SU-DHL-6 (cell line): ENCODE measurements at regions not wholly inside any gene's neighbourhood (a gene's known extent, or its start where the extent isn't known, plus 50 kb on each side); places are given as distances from the start of the nearest gene placed in this dataset.

Experiments
- H2AFZ ChIP-seq: fragments of 200-600 bp; sonication (generic); 2 replicates; pipeline ENCODE4 v1.6.1; 2014; ENCODE audit warnings: low read depth, mild to moderate bottlenecking, moderate library complexity, mixed read lengths, antibody characterized with exemption, low read length; ENCODE audit not compliant: severe bottlenecking
- H3F3A ChIP-seq: fragments of 200-600 bp; shearing (Covaris generic); 2 replicates; pipeline ENCODE4 v1.6.0; 2016; ENCODE audit warnings: antibody characterized with exemption, mild to moderate bottlenecking; ENCODE audit not compliant: insufficient read depth
- H3K27ac ChIP-seq: fragments of 200-600 bp; sonication (generic); 2 replicates; pipeline ENCODE4 v1.5.1; 2016; ENCODE audit warnings: low read depth, mild to moderate bottlenecking, low read length, moderate library complexity, mixed read lengths
- H3K27me3 ChIP-seq: fragments of 200-600 bp; sonication (generic), shearing (Covaris generic); 2 replicates; pipeline ENCODE4 v1.6.0; 2014; ENCODE audit warnings: mild to moderate bottlenecking, low read length
- H3K36me3 ChIP-seq: fragments of 200-600 bp; sonication (generic); 2 replicates; pipeline ENCODE4 v1.6.1; 2014; ENCODE audit warnings: mild to moderate bottlenecking, low read length, mixed read lengths
- H3K4me2 ChIP-seq: fragments of 300-600, 200-600 bp; shearing (Covaris generic), sonication (generic); 2 replicates; pipeline ENCODE4 v1.6.0; 2014; ENCODE audit warnings: low read length, low read depth, mild to moderate bottlenecking; ENCODE audit not compliant: poor library complexity, severe bottlenecking
- H3K4me3 ChIP-seq: fragments of 200-600 bp; sonication (generic); 2 replicates; pipeline ENCODE4 v1.5.1; 2014; ENCODE audit warnings: antibody characterized with exemption, low read length, mild to moderate bottlenecking, mixed read lengths; ENCODE audit not compliant: insufficient read depth, poor library complexity, severe bottlenecking
- H3K79me2 ChIP-seq: fragments of 200-600 bp; sonication (generic); 2 replicates; pipeline ENCODE4 v1.6.1; 2014; ENCODE audit warnings: mild to moderate bottlenecking, low read length, moderate library complexity; ENCODE audit not compliant: insufficient read depth
- H3K9ac ChIP-seq: fragments of 200-600 bp; sonication (generic); 2 replicates; pipeline ENCODE4 v1.7.0; 2014; ENCODE audit warnings: mild to moderate bottlenecking, low read length
- H3K9me2 ChIP-seq: fragments of 200-600 bp; sonication (generic); replicated peaks from 2 replicates; pipeline ENCODE4 v1.6.1; 2014; ENCODE audit warnings: low read length; ENCODE audit not compliant: insufficient read depth
- H3K9me3 ChIP-seq: fragments of 200-600 bp; sonication (generic); 2 replicates; pipeline ENCODE4 v1.6.1; 2014; ENCODE audit warnings: low read length, mixed read lengths; ENCODE audit not compliant: insufficient read depth
- H4K20me1 ChIP-seq: fragments of 200-600 bp; sonication (generic); 2 replicates; pipeline ENCODE4 v1.6.1; 2014; ENCODE audit warnings: low read depth, mild to moderate bottlenecking, antibody characterized with exemption, low read length, moderate library complexity, mixed read lengths
- EZH2phosphoT487 ChIP-seq: fragments of 200-600 bp; sonication (generic), shearing (Covaris generic); conservative IDR thresholded peaks from 2 replicates; pipeline ENCODE4 v1.6.1; 2018; ENCODE audit warnings: mild to moderate bottlenecking, antibody characterized with exemption, low read length, moderate library complexity, mixed read lengths
- TF ChIP-seq, protein P1 (sequence below): fragments of 200-600 bp; sonication (generic); IDR thresholded peaks from one replicate; pipeline ENCODE4 v1.5.1; 2017; ENCODE audit warnings: antibody characterized with exemption, mild to moderate bottlenecking, low read length, moderate library complexity; ENCODE audit not compliant: insufficient read depth, poor library complexity, severe bottlenecking

DNA sequence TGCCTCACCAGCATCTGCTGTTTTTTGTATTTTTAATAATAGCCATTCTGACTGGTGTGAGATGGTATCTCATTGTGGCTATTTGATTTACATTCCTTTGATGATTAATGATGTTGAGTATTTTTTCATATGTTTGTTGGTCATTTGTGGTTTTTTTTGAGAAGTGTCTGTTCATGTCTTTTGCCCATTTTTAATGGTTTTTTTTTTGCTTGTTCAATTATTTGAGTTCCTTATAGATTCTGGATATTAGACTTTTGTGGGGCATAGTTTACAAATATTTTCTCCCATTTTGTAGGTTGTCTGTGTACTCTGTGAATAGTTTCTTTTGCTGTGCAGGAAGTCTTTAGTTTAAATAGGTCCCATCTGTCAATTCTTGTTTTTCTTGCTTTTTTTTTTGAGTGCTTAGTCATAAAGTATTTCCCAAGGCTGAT lies 148.1 kb downstream of the NPR3 start:
- Histone ChIP-seq H3K36me3 (no peaks in the 10 kb centered on the region), H3K27ac (no peak overlapping the region)

DNA sequence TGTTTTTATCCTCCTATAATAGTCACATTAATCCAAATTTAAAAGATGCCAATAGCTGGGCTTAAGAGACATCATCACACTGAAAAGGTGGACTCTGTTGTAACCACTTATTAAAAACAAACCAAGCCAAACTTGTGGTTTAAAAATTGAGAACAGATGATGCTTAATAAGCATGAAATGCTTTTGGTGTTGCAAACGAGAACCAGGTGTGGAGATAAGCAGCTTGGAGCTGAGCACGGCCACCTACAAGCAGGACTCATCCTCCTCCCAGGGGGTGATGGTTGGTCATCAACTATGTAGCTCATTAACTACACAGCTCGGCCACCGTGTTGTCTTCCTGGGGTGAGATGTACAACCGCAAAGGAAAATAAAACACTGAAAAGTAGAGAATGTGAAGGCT lies 154.4 kb downstream of the NPR3 start:
- Histone ChIP-seq H3K9me3 (no peaks in the 10 kb centered on the region), H3K4me3 (no peak overlapping the region), H2AFZ (no peak overlapping the region), H3K9ac (no peak overlapping the region), H3K27me3 (no peaks in the 10 kb centered on the region), H3K4me2 (no peak overlapping the region), H3K36me3 (no peaks in the 10 kb centered on the region), H3F3A (no peaks in the 10 kb centered on the region), H4K20me1 (no peaks in the 10 kb centered on the region), H3K9me2 (no peaks in the 10 kb centered on the region), H3K79me2 (no peaks in the 10 kb centered on the region), H3K27ac (no peak overlapping the region)
- no peak for TF ChIP-seq EZH2phosphoT487
- TF ChIP-seq, protein P1, sequence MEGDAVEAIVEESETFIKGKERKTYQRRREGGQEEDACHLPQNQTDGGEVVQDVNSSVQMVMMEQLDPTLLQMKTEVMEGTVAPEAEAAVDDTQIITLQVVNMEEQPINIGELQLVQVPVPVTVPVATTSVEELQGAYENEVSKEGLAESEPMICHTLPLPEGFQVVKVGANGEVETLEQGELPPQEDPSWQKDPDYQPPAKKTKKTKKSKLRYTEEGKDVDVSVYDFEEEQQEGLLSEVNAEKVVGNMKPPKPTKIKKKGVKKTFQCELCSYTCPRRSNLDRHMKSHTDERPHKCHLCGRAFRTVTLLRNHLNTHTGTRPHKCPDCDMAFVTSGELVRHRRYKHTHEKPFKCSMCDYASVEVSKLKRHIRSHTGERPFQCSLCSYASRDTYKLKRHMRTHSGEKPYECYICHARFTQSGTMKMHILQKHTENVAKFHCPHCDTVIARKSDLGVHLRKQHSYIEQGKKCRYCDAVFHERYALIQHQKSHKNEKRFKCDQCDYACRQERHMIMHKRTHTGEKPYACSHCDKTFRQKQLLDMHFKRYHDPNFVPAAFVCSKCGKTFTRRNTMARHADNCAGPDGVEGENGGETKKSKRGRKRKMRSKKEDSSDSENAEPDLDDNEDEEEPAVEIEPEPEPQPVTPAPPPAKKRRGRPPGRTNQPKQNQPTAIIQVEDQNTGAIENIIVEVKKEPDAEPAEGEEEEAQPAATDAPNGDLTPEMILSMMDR, result no peak

More for the DNA sequence above, 148.1 kb downstream of the NPR3 start:
- Histone ChIP-seq H3F3A (no peaks in the 10 kb centered on the region; the same call in 1 of the 2 replicates), H3K9me2 (no peaks in the 10 kb centered on the region), H3K9me3 (no peaks in the 10 kb centered on the region), H3K79me2 (no peaks in the 10 kb centered on the region), H3K27me3 (no peaks in the 10 kb centered on the region), H4K20me1 (no peaks in the 10 kb centered on the region), H2AFZ (no peak overlapping the region), H3K4me3 (no peak overlapping the region), H3K4me2 (no peak overlapping the region), H3K9ac (no peak overlapping the region)
- TF ChIP-seq, protein P1, result no peak
- TF ChIP-seq EZH2phosphoT487, result no peak

DNA sequence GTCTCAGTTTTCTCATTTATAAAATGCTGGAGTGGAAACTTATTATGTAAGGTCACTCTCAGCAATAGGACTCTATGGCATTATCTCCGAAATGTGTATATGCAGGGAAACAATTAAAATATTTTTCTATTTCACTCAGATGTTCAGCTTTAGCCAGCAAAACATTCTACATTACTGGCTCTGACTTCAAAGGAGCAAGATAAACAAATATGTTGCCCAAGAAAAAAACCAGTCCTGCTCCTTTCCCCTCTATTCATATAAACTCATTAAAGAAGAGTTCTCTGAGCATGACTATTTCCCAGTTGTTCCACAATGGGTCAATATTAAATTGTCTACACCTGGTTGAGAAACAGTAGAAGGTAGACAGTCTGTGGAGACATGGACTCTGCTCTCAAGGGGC lies 155.0 kb downstream of the NPR3 start:
- no peaks in the 10 kb centered on the region for H3F3A ChIP-seq
- TF ChIP-seq EZH2phosphoT487, result no peak
- TF ChIP-seq, protein P1, result no peak
- H3K27me3 ChIP-seq, result no peaks in the 10 kb centered on the region
- no peak overlapping the region for H3K4me3 ChIP-seq
- H2AFZ ChIP-seq, result no peak overlapping the region
- no peak overlapping the region for H3K27ac ChIP-seq
- no peaks in the 10 kb centered on the region for H3K9me3 ChIP-seq
- no peaks in the 10 kb centered on the region for H3K9me2 ChIP-seq
- H3K4me2 ChIP-seq, result no peak overlapping the region
- H3K79me2 ChIP-seq, result no peaks in the 10 kb centered on the region
- no peaks in the 10 kb centered on the region for H4K20me1 ChIP-seq
- H3K36me3 ChIP-seq, result no peaks in the 10 kb centered on the region
- H3K9ac ChIP-seq, result no peak overlapping the region

DNA sequence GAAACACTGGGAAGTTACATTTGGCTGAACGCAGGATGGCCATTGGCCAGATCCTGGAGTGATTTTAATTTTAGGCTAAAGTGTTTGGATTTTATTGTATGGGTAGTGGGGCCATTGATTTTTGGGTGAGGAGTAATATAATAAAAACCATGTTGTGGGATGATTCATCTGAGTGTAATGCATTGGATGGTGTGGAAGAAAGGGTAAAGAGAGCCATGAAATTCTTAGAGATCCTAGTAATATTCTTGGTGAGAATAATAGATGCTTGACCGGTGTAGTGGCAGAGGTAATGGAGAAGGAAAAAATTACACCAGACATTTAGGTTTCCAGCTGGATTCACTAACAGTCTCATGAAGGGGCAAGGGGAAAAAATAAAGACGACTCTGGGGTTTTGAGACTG lies 158.1 kb downstream of the NPR3 start:
- Histone ChIP-seq H3K27me3 (no peaks in the 10 kb centered on the region), H2AFZ (no peak overlapping the region)
- TF ChIP-seq, protein P1, result no peak
- no peak for TF ChIP-seq EZH2phosphoT487

More for the DNA sequence above, 158.1 kb downstream of the NPR3 start:
- H3K9ac ChIP-seq, result no peak overlapping the region
- H3K79me2 ChIP-seq, result no peaks in the 10 kb centered on the region
- no peak overlapping the region for H3K4me2 ChIP-seq
- H3F3A ChIP-seq, result no peaks in the 10 kb centered on the region
- no peaks in the 10 kb centered on the region for H3K9me3 ChIP-seq
- H3K9me2 ChIP-seq, result no peaks in the 10 kb centered on the region
- no peak overlapping the region for H3K27ac ChIP-seq
- H3K36me3 ChIP-seq, result no peaks in the 10 kb centered on the region
- H4K20me1 ChIP-seq, result no peaks in the 10 kb centered on the region
- H3K4me3 ChIP-seq, result no peak overlapping the region
